ENCODE measurements at regions not wholly inside any gene's neighbourhood (a gene's known extent, or its start where the extent isn't known, plus 50 kb on each side); places are given as distances from the start of the nearest gene placed in this dataset.

DNA sequence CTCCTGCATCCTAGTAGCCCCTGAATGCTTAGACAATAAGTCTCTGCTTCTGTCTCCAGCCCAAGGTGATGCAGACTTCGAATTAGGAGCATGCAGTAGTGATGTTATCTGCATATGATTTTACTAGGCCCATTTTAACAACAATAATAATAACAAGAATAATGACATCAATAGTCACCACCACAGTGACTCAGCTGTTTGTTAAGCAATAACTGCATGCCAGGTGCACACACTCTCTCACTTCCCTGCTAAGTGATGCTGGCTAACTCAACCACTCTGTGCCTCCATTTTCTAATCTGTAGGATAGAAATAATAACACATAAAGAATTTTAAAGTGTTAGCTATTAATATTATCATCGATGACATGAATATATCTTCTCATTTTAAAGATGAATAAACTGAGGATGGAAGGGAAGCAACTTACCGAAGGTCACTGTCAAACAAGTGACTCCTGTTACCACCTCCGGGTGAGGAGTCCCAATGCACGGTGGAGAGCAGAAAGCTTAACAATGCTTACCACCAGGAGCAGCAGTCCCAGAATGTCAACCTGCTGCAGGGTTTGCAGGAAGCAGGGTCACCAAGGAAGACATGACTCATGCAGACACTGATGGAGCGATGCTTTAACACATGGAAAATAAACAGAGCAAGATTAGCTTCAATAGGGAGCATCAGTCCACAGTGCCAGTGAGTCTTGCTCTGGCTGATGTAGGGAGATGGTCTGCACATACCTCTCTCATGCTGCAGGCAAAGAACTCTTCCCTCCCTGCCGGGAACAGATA is 290.2 kb downstream of the SPATA17 start:
- H3K9me3 Mint-ChIP-seq, result peaks cover 17% of the 10 kb centered on the region
- no peak overlapping the region for H3K4me3 Mint-ChIP-seq
- no peak overlapping the region for H3K27ac Mint-ChIP-seq
- TF ChIP-seq, protein P1, sequence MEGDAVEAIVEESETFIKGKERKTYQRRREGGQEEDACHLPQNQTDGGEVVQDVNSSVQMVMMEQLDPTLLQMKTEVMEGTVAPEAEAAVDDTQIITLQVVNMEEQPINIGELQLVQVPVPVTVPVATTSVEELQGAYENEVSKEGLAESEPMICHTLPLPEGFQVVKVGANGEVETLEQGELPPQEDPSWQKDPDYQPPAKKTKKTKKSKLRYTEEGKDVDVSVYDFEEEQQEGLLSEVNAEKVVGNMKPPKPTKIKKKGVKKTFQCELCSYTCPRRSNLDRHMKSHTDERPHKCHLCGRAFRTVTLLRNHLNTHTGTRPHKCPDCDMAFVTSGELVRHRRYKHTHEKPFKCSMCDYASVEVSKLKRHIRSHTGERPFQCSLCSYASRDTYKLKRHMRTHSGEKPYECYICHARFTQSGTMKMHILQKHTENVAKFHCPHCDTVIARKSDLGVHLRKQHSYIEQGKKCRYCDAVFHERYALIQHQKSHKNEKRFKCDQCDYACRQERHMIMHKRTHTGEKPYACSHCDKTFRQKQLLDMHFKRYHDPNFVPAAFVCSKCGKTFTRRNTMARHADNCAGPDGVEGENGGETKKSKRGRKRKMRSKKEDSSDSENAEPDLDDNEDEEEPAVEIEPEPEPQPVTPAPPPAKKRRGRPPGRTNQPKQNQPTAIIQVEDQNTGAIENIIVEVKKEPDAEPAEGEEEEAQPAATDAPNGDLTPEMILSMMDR (IDR thresholded peaks at IDR 0.05), result no peak
- DNase-seq, result no peak
- H3K27me3 Mint-ChIP-seq (ENCODE audit: insufficient read depth), result peaks cover 5% of the 10 kb centered on the region; the same call in 1 of the 2 replicates
- H3K4me1 Mint-ChIP-seq (ENCODE audit: low read depth), result no peaks in the 10 kb centered on the region
- no peaks in the 10 kb centered on the region for H3K36me3 Mint-ChIP-seq (ENCODE audit: low read depth)

DNA sequence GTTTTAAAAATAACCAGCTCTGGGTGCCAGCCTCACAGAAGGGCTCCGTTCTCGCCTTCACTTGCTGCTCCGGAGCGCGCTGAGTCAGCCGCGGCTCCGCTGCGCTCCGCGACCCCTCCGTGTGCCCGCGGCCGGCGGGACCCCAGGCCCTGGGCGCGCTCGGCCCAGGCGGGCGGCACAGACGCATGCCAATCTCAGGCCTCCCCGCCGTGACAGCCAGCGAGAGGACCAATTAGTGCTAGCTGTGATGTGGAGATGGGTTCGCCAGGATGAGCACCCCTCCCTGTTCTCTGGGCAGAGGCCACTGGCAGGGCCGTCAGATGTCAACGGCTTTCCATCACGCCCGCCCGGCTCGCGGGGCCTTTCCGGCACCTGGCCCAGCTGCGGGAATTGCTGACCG is 293.8 kb downstream of the SPATA17 start:
- Mint-ChIP-seq H3K36me3 (ENCODE audit: low read depth) (no peaks in the 10 kb centered on the region), H3K4me3 (no peak overlapping the region), H3K27me3 (ENCODE audit: insufficient read depth) (peaks cover 5% of the 10 kb centered on the region; the same call in 1 of the 2 replicates), H3K4me1 (ENCODE audit: low read depth) (no peaks in the 10 kb centered on the region), H3K27ac (no peak overlapping the region), H3K9me3 (peaks cover 26% of the 10 kb centered on the region)
- TF ChIP-seq, protein P1 (IDR thresholded peaks at IDR 0.05), result no peak
- no peak for DNase-seq

DNA sequence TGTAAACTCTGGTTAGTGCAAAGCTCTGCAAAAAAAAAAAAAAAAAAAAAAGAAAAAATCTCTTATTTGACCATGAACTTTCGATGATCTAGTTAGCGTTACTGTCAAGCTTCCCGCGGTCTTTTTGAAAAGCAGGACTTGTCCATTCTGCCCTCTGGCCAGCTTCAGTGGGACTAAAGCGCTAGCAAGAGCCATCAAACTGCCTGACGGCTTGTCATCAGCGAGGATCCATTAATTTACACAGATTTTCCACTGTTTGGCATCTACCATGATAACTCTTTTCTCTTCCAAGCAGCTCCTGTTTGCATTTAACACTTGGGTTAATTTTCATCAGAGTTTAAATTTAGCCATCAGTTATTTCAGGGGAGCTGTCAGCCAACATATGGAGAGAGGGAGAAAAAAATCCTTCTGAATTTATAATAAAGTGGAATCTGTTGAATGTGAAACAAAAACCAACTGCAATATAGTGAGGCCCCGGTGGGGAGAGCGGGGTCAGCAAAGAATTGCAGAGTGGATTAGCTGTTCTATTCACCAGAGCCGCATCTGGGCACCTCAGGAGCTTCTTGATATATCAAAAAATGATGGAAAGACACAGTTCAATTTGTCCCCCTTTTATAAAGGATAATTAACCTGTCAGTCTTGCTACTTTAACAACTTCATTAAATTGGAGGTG is 298.2 kb downstream of the SPATA17 start:
- H3K4me3 Mint-ChIP-seq, result no peak overlapping the region
- no peaks in the 10 kb centered on the region for H3K36me3 Mint-ChIP-seq (ENCODE audit: low read depth)
- H3K27ac Mint-ChIP-seq, result no peak overlapping the region
- H3K4me1 Mint-ChIP-seq (ENCODE audit: low read depth), result no peaks in the 10 kb centered on the region
- H3K27me3 Mint-ChIP-seq (ENCODE audit: insufficient read depth), result no peaks in the 10 kb centered on the region; the same call in 1 of the 2 replicates
- peaks cover 34% of the 10 kb centered on the region for H3K9me3 Mint-ChIP-seq
- DNase-seq, result no peak
- TF ChIP-seq, protein P1 (IDR thresholded peaks at IDR 0.05), result no peak

DNA sequence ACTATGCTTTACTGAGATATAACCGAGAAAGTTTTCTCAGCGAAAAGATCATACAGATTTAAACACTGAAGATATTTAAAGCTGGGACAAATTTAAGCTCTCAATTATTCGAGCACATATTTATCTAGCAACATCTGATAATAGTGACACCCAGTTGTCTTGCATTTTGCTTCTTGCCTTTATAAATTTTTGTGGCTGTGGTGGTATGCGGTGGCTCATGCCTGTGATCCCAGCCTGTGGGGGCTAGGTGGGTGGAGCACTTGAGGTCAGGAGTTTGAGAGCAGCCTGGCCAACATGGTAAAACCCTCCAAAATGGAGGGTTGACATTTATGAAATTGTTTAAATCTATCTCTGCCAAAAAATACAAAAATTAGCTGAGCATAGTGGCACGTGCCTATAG is 312.2 kb downstream of the SPATA17 start:
- H3K36me3 Mint-ChIP-seq (ENCODE audit: low read depth), result no peaks in the 10 kb centered on the region
- H3K4me1 Mint-ChIP-seq (ENCODE audit: low read depth), result no peaks in the 10 kb centered on the region
- no peaks in the 10 kb centered on the region; the same call in 1 of the 2 replicates for H3K27me3 Mint-ChIP-seq (ENCODE audit: insufficient read depth)
- H3K4me3 Mint-ChIP-seq, result no peak overlapping the region
- TF ChIP-seq, protein P1 (IDR thresholded peaks at IDR 0.05), result no peak
- H3K27ac Mint-ChIP-seq, result no peak overlapping the region
- peaks cover 38% of the 10 kb centered on the region for H3K9me3 Mint-ChIP-seq
- DNase-seq, result no peak

DNA sequence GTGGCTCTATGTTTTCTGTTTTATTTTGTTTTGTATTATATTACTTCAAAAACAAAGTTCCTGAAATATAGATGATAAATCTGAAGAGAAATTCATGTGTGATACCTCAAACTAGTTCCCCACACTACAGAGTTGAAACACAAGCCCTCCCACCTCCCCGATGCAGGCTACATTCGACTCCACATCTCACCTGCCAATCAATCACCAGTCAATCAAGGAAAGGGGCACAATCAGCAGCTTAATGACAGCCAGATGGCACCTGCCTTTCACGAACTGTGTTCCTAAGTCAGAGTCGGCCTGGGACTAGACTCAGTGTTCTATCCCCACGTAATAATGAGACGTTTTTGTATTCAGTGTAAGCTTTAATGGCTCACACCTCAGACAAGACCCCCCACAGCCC is 313.4 kb downstream of the SPATA17 start:
- no peak overlapping the region for H3K4me3 Mint-ChIP-seq
- no peaks in the 10 kb centered on the region for H3K4me1 Mint-ChIP-seq (ENCODE audit: low read depth)
- no peaks in the 10 kb centered on the region; the same call in 1 of the 2 replicates for H3K27me3 Mint-ChIP-seq (ENCODE audit: insufficient read depth)
- no peaks in the 10 kb centered on the region for H3K36me3 Mint-ChIP-seq (ENCODE audit: low read depth)
- H3K9me3 Mint-ChIP-seq, result peaks cover 32% of the 10 kb centered on the region
- TF ChIP-seq, protein P1 (IDR thresholded peaks at IDR 0.05), result no peak
- H3K27ac Mint-ChIP-seq, result no peak overlapping the region
- no peak for DNase-seq

All from HFFc6 (cell line).